ENCODE measurements at regions not wholly inside any gene's neighbourhood (a gene's known extent, or its start where the extent isn't known, plus 50 kb on each side); places are given as distances from the start of the nearest gene placed in this dataset.
"Not testable (repeated sequence)": the region's sequence is repeated elsewhere in the genome, so short reads cannot be mapped to it uniquely, and the experiment has no call there.

- DNase-seq (ENCODE audit: low read depth) = no peak
- H3K4me3 ChIP-seq (ENCODE audit: control insufficient read depth, low read depth, low read length) = no peak overlapping the region
- TF ChIP-seq CTCF (IDR thresholded peaks at IDR 0.05; ENCODE audit: control insufficient read depth, insufficient read depth, low read depth, low read length, missing control alignments) = no peak
Measured at GRCh38 chr1:5611431-5611830, 380.8 kb downstream of the NPHP4 start.

GRCh38 chr1:5610432-5610831 is 381.8 kb downstream of the NPHP4 start:
- no peak for TF ChIP-seq CTCF (IDR thresholded peaks at IDR 0.05; ENCODE audit: control insufficient read depth, insufficient read depth, low read depth, low read length, missing control alignments)
- no peak overlapping the region for H3K4me3 ChIP-seq (ENCODE audit: control insufficient read depth, low read depth, low read length)

GRCh38 chr1:5603353-5604104 is 388.7 kb downstream of the NPHP4 start:
- H3K4me3 ChIP-seq (ENCODE audit: control insufficient read depth, low read depth, low read length) = no peak overlapping the region
- TF ChIP-seq CTCF (IDR thresholded peaks at IDR 0.05; ENCODE audit: control insufficient read depth, insufficient read depth, low read depth, low read length, missing control alignments) = no peak
- no peak for DNase-seq (ENCODE audit: low read depth)

More at GRCh38 chr1:5610432-5610831, 381.8 kb downstream of the NPHP4 start:
- DNase-seq (ENCODE audit: low read depth) = no peak

- DNase-seq (ENCODE audit: low read depth); H3K4me3 ChIP-seq (ENCODE audit: control insufficient read depth, low read depth, low read length): not testable (repeated sequence)
Measured at GRCh38 chr1:5602718-5603117, 389.5 kb downstream of the NPHP4 start.

- no peak for DNase-seq (ENCODE audit: low read depth)
- no peak overlapping the region for H3K4me3 ChIP-seq (ENCODE audit: control insufficient read depth, low read depth, low read length)
- no peak for TF ChIP-seq CTCF (IDR thresholded peaks at IDR 0.05; ENCODE audit: control insufficient read depth, insufficient read depth, low read depth, low read length, missing control alignments)
Measured at GRCh38 chr1:5601516-5601915, 390.7 kb downstream of the NPHP4 start.

GRCh38 chr1:5599541-5599940 is 392.7 kb downstream of the NPHP4 start:
- DNase-seq (ENCODE audit: low read depth) = no peak
- no peak overlapping the region for H3K4me3 ChIP-seq (ENCODE audit: control insufficient read depth, low read depth, low read length)
- no peak for TF ChIP-seq CTCF (IDR thresholded peaks at IDR 0.05; ENCODE audit: control insufficient read depth, insufficient read depth, low read depth, low read length, missing control alignments)

- TF ChIP-seq CTCF (IDR thresholded peaks at IDR 0.05; ENCODE audit: control insufficient read depth, insufficient read depth, low read depth, low read length, missing control alignments) = no peak
- no peak for DNase-seq (ENCODE audit: low read depth)
- no peak overlapping the region for H3K4me3 ChIP-seq (ENCODE audit: control insufficient read depth, low read depth, low read length)
Measured at GRCh38 chr1:5598824-5599395, 393.3 kb downstream of the NPHP4 start.
